Epithelial cell of esophagus (primary cell): ENCODE measurements at regions not wholly inside any gene's neighbourhood (a gene's known extent, or its start where the extent isn't known, plus 50 kb on each side); places are given as distances from the start of the nearest gene placed in this dataset.
"Not testable (repeated sequence)": the region's sequence is repeated elsewhere in the genome, so short reads cannot be mapped to it uniquely, and the experiment has no call there.

Experiments
- DNase-seq: peaks from one replicate; pipeline ENCODE4 v3.0.0; 2010; ENCODE audit warnings: low read depth
- H3K4me3 ChIP-seq: 2 replicates; pipeline ENCODE4 v1.5.1; 2011; ENCODE audit warnings: mild to moderate bottlenecking, low read length, control low read depth
- CTCF ChIP-seq: IDR thresholded peaks from 2 replicates; pipeline ENCODE4 v1.5.1; 2011; ENCODE audit warnings: low read depth, mild to moderate bottlenecking, low read length, control low read depth, inconsistent platforms; ENCODE audit not compliant: insufficient read depth; ENCODE audit errors: missing control alignments

- DNase-seq: no peak
- TF ChIP-seq CTCF: no peak
- no peak overlapping the region for H3K4me3 ChIP-seq
Observed at GRCh38 chr12:114616081-114616480, 67.9 kb downstream of the TBX3 start.

GRCh38 chr12:114614040-114614439 lies 69.9 kb downstream of the TBX3 start:
- no peak for DNase-seq

GRCh38 chr12:114612062-114612461 lies 71.9 kb downstream of the TBX3 start:
- DNase-seq: no peak

More at GRCh38 chr12:114614040-114614439, 69.9 kb downstream of the TBX3 start:
- H3K4me3 ChIP-seq: no peak overlapping the region
- TF ChIP-seq CTCF: no peak

GRCh38 chr12:114611145-114612018 lies 72.6 kb downstream of the TBX3 start:
- H3K4me3 ChIP-seq: no peak overlapping the region
- TF ChIP-seq CTCF: no peak
- no peak for DNase-seq

More at GRCh38 chr12:114612062-114612461, 71.9 kb downstream of the TBX3 start:
- no peak overlapping the region for H3K4me3 ChIP-seq
- TF ChIP-seq CTCF: no peak

GRCh38 chr12:114608509-114608908 lies 75.5 kb downstream of the TBX3 start:
- no peak overlapping the region for H3K4me3 ChIP-seq
- no peak for DNase-seq
- no peak for TF ChIP-seq CTCF

GRCh38 chr12:114605918-114606317 lies 78.1 kb downstream of the TBX3 start:
- no peak for TF ChIP-seq CTCF
- no peak overlapping the region for H3K4me3 ChIP-seq
- DNase-seq: no peak

DNA sequence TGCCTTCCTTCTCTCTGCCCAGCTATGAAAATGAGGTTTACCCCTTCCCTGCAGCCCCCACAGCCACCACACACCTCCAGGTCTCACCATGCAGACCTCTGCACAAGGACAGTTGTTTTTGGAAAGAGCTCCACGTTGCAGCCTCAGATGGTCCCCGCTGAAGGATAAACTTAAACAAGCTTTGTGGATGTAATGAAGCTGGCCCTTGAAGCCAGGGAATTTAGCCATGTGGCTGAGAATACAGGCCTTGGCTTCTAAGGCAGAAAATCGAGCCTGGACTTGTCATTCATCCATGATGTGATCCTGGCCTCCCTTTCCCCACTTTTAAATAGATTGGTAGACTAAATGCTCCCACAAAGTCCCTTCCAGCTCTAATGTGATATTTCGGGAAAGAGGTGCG lies 79.4 kb downstream of the TBX3 start:
- no peak for TF ChIP-seq CTCF
- no peak overlapping the region for H3K4me3 ChIP-seq
- no peak for DNase-seq

DNA sequence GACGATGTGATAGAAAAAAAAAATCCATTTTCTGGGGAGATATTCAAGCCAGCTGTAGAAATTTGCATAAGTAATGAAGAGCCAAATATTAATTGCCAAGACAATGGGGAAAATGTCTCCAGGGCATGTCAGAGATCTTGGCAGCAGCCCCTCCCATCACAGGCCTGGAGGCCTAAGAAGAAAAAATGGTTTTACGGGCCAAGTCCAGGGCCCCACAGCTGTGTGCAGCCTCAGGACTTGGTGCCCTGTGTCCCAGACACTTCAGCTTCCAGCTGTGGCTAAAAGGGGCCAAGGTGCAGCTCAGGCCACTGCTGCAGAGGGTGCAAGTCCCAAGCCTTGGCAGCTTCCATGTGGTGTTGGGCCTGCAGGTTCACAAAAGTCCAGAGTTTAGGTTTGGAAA lies 83.4 kb downstream of the TBX3 start:
- not testable (repeated sequence) for H3K4me3 ChIP-seq, DNase-seq
